PC-3 (cell line): ENCODE measurements at regions not wholly inside any gene's neighbourhood (a gene's known extent, or its start where the extent isn't known, plus 50 kb on each side); places are given as distances from the start of the nearest gene placed in this dataset.

Experiments used
- ATAC-seq: fragments of 200-7000 bp; cut with Tn5 transposase; 2 replicates; pipeline ENCODE4 v1.9.1; 2020; ENCODE audit warnings: mild to moderate bottlenecking, moderate library complexity
- BruUV-seq: library from RNA; stranded (reverse); fragments of 400-500 nt; replicated peaks from 2 replicates; lab custom pipeline; 2021; lab: Mats Ljungman, UMichigan
- CTCF ChIA-PET: fragments of 300-600 bp; sonication (Branson Sonifier 250); formaldehyde crosslinking; loops from one replicate; lab custom pipeline; 2022; ENCODE audit warnings: antibody characterized with exemption; lab: Charles Lee
- POLR2A ChIA-PET: fragments of 300-600 bp; sonication (Branson Sonifier 250); formaldehyde crosslinking; loops from one replicate; lab custom pipeline; 2022; ENCODE audit warnings: antibody characterized with exemption; ENCODE audit not compliant: unreplicated experiment; lab: Charles Lee
- DNase-seq: peaks from one replicate; pipeline ENCODE4 v3.0.0-alpha.2; 2015
- H2AFZ ChIP-seq: fragments of 300-600 bp; sonication (generic); 2 replicates; pipeline ENCODE4 v1.6.0; 2016; ENCODE audit warnings: antibody characterized with exemption, low read length
- H3F3A ChIP-seq: fragments of 300-600 bp; sonication (generic); one replicate; pipeline ENCODE4 v1.6.0; 2017; ENCODE audit warnings: antibody characterized with exemption, low read length, control low read depth, mild to moderate bottlenecking; ENCODE audit not compliant: unreplicated experiment
- H3K27ac ChIP-seq: fragments of 300-600 bp; sonication (generic); 2 replicates; pipeline ENCODE4 v1.5.1; 2016; ENCODE audit warnings: mild to moderate bottlenecking, low read length
- H3K27me3 ChIP-seq: fragments of 300-600 bp; sonication (generic); 2 replicates; pipeline ENCODE4 v1.6.1; 2016; ENCODE audit warnings: low read length, mixed read lengths
- H3K36me3 ChIP-seq: fragments of 300-600 bp; sonication (generic); 2 replicates; pipeline ENCODE4 v1.6.1; 2016; ENCODE audit warnings: low read depth, mixed run types, low read length, mixed read lengths
- H3K4me1 ChIP-seq: fragments of 300-600 bp; sonication (generic); 2 replicates; pipeline ENCODE4 v1.5.1; 2016; ENCODE audit warnings: low read length; ENCODE audit not compliant: insufficient read depth
- H3K4me2 ChIP-seq: fragments of 300-600 bp; sonication (generic); 2 replicates; pipeline ENCODE4 v1.6.0; 2016; ENCODE audit warnings: low read length
- H3K4me3 ChIP-seq: fragments of 300-600 bp; sonication (generic); 2 replicates; pipeline ENCODE4 v1.5.1; 2016; ENCODE audit warnings: mild to moderate bottlenecking, low read length, mixed read lengths
- H3K79me2 ChIP-seq: fragments of 300-600 bp; sonication (generic); 2 replicates; pipeline ENCODE4 v1.6.1; 2017; ENCODE audit warnings: low read length, mixed read lengths
- H3K9ac ChIP-seq: fragments of 300-600 bp; sonication (generic); 2 replicates; pipeline ENCODE4 v1.6.0; 2016; ENCODE audit warnings: mild to moderate bottlenecking, low read length
- H3K9me2 ChIP-seq: fragments of 300-600 bp; sonication (generic); replicated peaks from 2 replicates; pipeline ENCODE4 v1.6.1; 2016; ENCODE audit warnings: mixed run types, low read length, mixed read lengths
- H3K9me3 ChIP-seq: fragments of 300-600 bp; sonication (generic); 2 replicates; pipeline ENCODE4 v1.6.1; 2016; ENCODE audit warnings: low read length, mixed read lengths
- H4K20me1 ChIP-seq: fragments of 300-600 bp; sonication (generic); 2 replicates; pipeline ENCODE4 v1.6.1; 2016; ENCODE audit warnings: low read length, mixed read lengths
- CTCF ChIP-seq: fragments of 300-600 bp; sonication (generic); conservative IDR thresholded peaks from 2 replicates; pipeline ENCODE4 v1.5.1; 2017; ENCODE audit warnings: antibody characterized with exemption, low read depth, mild to moderate bottlenecking, low read length
- EZH2 ChIP-seq: fragments of 300-600 bp; sonication (generic); IDR thresholded peaks from one replicate; pipeline ENCODE4 v1.6.1; 2017; ENCODE audit warnings: antibody characterized with exemption, mild to moderate bottlenecking, low read length; ENCODE audit not compliant: unreplicated experiment
- EZH2phosphoT487 ChIP-seq: fragments of 300-600 bp; sonication (generic); IDR thresholded peaks from 2 replicates; pipeline ENCODE4 v1.6.1; 2018; ENCODE audit warnings: mild to moderate bottlenecking, antibody characterized with exemption, low read length, borderline replicate concordance
- intact Hi-C: fragments of 100-400 bp; cut with micrococcal nuclease; formaldehyde crosslinking; loops from 2 replicates; pipeline ENCODE4 v1.9.0; 2023

GRCh38 chrX:135632353-135632752 lies 81.1 kb upstream of the CT45A1 start:
- POLR2A ChIA-PET, result no interaction called here
- CTCF ChIA-PET, result no interaction called here
- intact Hi-C loops, result no loop called here

GRCh38 chrX:135639066-135639780 lies 74.2 kb upstream of the CT45A1 start:
- no TSS peak for BruUV-seq
- DNase-seq (no peak), ATAC-seq (no peak)
- no peak overlapping the region for H3K4me3 ChIP-seq
- H3K9me3 ChIP-seq, result no peaks in the 10 kb centered on the region
- no peak overlapping the region for H2AFZ ChIP-seq
- H3K79me2 ChIP-seq, result no peaks in the 10 kb centered on the region
- H4K20me1 ChIP-seq, result no peaks in the 10 kb centered on the region
- no peak overlapping the region for H3K9ac ChIP-seq
- CTCF ChIA-PET, result no interaction called here
- no peak overlapping the region for H3K4me2 ChIP-seq
- intact Hi-C loops, result no loop called here
- no peaks in the 10 kb centered on the region for H3K4me1 ChIP-seq
- peaks cover 10% of the 10 kb centered on the region; the same call in 1 of the 2 replicates for H3K27me3 ChIP-seq
- POLR2A ChIA-PET, result no interaction called here
- no peaks in the 10 kb centered on the region for H3K36me3 ChIP-seq
- TF ChIP-seq EZH2phosphoT487 (no peak), EZH2 (no peak), CTCF (no peak)
- no peaks in the 10 kb centered on the region for H3K9me2 ChIP-seq
- H3K27ac ChIP-seq, result no peak overlapping the region
- H3F3A ChIP-seq, result no peaks in the 10 kb centered on the region

More at GRCh38 chrX:135632353-135632752, 81.1 kb upstream of the CT45A1 start:
- no peaks in the 10 kb centered on the region for H3K9me2 ChIP-seq
- no peaks in the 10 kb centered on the region for H3K4me1 ChIP-seq
- no peak overlapping the region for H2AFZ ChIP-seq
- H3K79me2 ChIP-seq, result no peaks in the 10 kb centered on the region
- no peaks in the 10 kb centered on the region for H4K20me1 ChIP-seq
- BruUV-seq, result no TSS peak
- TF ChIP-seq CTCF (peak; percentile 36), EZH2 (no peak)
- H3K4me3 ChIP-seq, result no peak overlapping the region
- no peaks in the 10 kb centered on the region for H3K36me3 ChIP-seq
- H3K4me2 ChIP-seq, result no peak overlapping the region
- ATAC-seq, result no peak
- no peaks in the 10 kb centered on the region for H3K9me3 ChIP-seq
- H3F3A ChIP-seq, result no peaks in the 10 kb centered on the region
- DNase-seq, result peak; percentile 22
- H3K27me3 ChIP-seq, result peaks cover 20% of the 10 kb centered on the region; the same call in 1 of the 2 replicates
- no peak overlapping the region for H3K27ac ChIP-seq
- no peak overlapping the region for H3K9ac ChIP-seq

GRCh38 chrX:135643916-135644315 lies 69.5 kb upstream of the CT45A1 start:
- no peaks in the 10 kb centered on the region for H3K9me3 ChIP-seq
- no peaks in the 10 kb centered on the region for H3F3A ChIP-seq
- no peaks in the 10 kb centered on the region for H3K9me2 ChIP-seq
- ChIA-PET POLR2A (no interaction called here), CTCF (no interaction called here)
- no TSS peak for BruUV-seq
- DNase-seq, result no peak
- no peak for ATAC-seq
- TF ChIP-seq EZH2phosphoT487 (no peak), EZH2 (no peak), CTCF (no peak)
- no peak overlapping the region for H3K9ac ChIP-seq
- intact Hi-C loops, result no loop called here
- H3K4me2 ChIP-seq, result no peak overlapping the region
- H3K27ac ChIP-seq, result no peak overlapping the region
- H4K20me1 ChIP-seq, result no peaks in the 10 kb centered on the region
- no peaks in the 10 kb centered on the region for H3K36me3 ChIP-seq
- H3K4me1 ChIP-seq, result no peaks in the 10 kb centered on the region
- H3K4me3 ChIP-seq, result no peak overlapping the region
- H2AFZ ChIP-seq, result no peak overlapping the region
- peaks cover 10% of the 10 kb centered on the region; the same call in 1 of the 2 replicates for H3K27me3 ChIP-seq
- H3K79me2 ChIP-seq, result no peaks in the 10 kb centered on the region
